IPS-20b (cell line): ENCODE measurements at regions not wholly inside any gene's neighbourhood (a gene's known extent, or its start where the extent isn't known, plus 50 kb on each side); places are given as distances from the start of the nearest gene placed in this dataset.

ENCODE experiments used
- H3K27ac ChIP-seq: one replicate; pipeline ENCODE4 v1.5.1; 2013; ENCODE audit warnings: low read length
- H3K27me3 ChIP-seq: 2 replicates; pipeline ENCODE4 v1.6.1; 2013; ENCODE audit warnings: mild to moderate bottlenecking, low read length, inconsistent platforms; ENCODE audit not compliant: insufficient read depth
- H3K36me3 ChIP-seq: 2 replicates; pipeline ENCODE4 v1.6.1; 2013; ENCODE audit warnings: low read depth, mild to moderate bottlenecking, inconsistent platforms, low read length, moderate library complexity; ENCODE audit not compliant: insufficient read depth
- H3K4me1 ChIP-seq: 2 replicates; pipeline ENCODE4 v1.6.1; 2013; ENCODE audit warnings: mild to moderate bottlenecking, control low read depth, inconsistent platforms, low read length, moderate library complexity; ENCODE audit not compliant: insufficient read depth
- H3K4me3 ChIP-seq: 2 replicates; pipeline ENCODE4 v1.5.1; 2013; ENCODE audit warnings: mild to moderate bottlenecking, low read length, inconsistent platforms
- H3K9ac ChIP-seq: 2 replicates; pipeline ENCODE4 v1.6.1; 2013; ENCODE audit warnings: low read depth, mild to moderate bottlenecking, inconsistent platforms, low read length, moderate library complexity
- H3K9me3 ChIP-seq: 2 replicates; pipeline ENCODE4 v1.6.1; 2013; ENCODE audit warnings: mild to moderate bottlenecking, low read depth, low read length, inconsistent platforms; ENCODE audit not compliant: insufficient read depth

GRCh38 chr1:56150441-56151215 lies 428.7 kb downstream of the PLPP3 start:
- Histone ChIP-seq H3K9ac (no peak overlapping the region), H3K27ac (no peak overlapping the region), H3K36me3 (no peaks in the 10 kb centered on the region), H3K27me3 (no peaks in the 10 kb centered on the region), H3K9me3 (no peaks in the 10 kb centered on the region), H3K4me1 (no peaks in the 10 kb centered on the region), H3K4me3 (no peak overlapping the region)

DNA sequence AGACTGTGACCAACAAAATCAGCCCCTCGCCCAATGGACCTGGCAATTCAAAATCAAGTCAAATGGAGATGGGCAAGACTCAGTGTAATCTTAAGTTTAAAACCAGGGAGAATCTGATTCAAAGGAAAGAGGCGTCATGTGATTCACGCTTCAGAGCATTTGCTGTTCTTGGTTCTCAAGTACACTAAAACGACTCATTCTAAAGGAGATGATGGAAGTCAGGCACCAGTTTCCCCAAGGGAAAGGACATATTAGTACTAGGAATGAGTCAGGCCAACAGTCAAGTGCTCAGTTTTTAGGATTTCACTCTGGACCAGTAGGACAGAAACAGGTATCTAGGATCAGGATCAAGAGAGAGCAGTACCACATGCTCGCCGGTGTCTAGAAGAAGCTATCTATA lies 429.6 kb downstream of the PLPP3 start:
- H3K4me1 ChIP-seq, result no peaks in the 10 kb centered on the region
- H3K27ac ChIP-seq, result no peak overlapping the region
- H3K27me3 ChIP-seq, result no peaks in the 10 kb centered on the region
- no peak overlapping the region for H3K4me3 ChIP-seq
- no peaks in the 10 kb centered on the region for H3K9me3 ChIP-seq
- H3K36me3 ChIP-seq, result no peaks in the 10 kb centered on the region
- H3K9ac ChIP-seq, result no peak overlapping the region

- Histone ChIP-seq H3K9ac (no peak overlapping the region), H3K9me3 (no peaks in the 10 kb centered on the region), H3K4me3 (no peak overlapping the region), H3K36me3 (no peaks in the 10 kb centered on the region), H3K27me3 (no peaks in the 10 kb centered on the region), H3K27ac (no peak overlapping the region), H3K4me1 (no peaks in the 10 kb centered on the region)
Observed at GRCh38 chr1:56148326-56149193, 430.8 kb downstream of the PLPP3 start.

GRCh38 chr1:56147459-56147858 lies 431.9 kb downstream of the PLPP3 start:
- Histone ChIP-seq H3K36me3 (no peaks in the 10 kb centered on the region), H3K9me3 (no peaks in the 10 kb centered on the region), H3K4me1 (no peaks in the 10 kb centered on the region), H3K27ac (no peak overlapping the region), H3K27me3 (no peaks in the 10 kb centered on the region), H3K4me3 (no peak overlapping the region), H3K9ac (no peak overlapping the region)

GRCh38 chr1:56147034-56147433 lies 432.3 kb downstream of the PLPP3 start:
- Histone ChIP-seq H3K27ac (no peak overlapping the region), H3K36me3 (no peaks in the 10 kb centered on the region), H3K9ac (no peak overlapping the region), H3K4me1 (no peaks in the 10 kb centered on the region), H3K4me3 (no peak overlapping the region), H3K9me3 (no peaks in the 10 kb centered on the region), H3K27me3 (no peaks in the 10 kb centered on the region)

GRCh38 chr1:56146449-56146848 lies 432.9 kb downstream of the PLPP3 start:
- no peaks in the 10 kb centered on the region for H3K4me1 ChIP-seq
- H3K27me3 ChIP-seq, result no peaks in the 10 kb centered on the region
- H3K4me3 ChIP-seq, result no peak overlapping the region
- H3K36me3 ChIP-seq, result no peaks in the 10 kb centered on the region
- no peak overlapping the region for H3K9ac ChIP-seq
- no peaks in the 10 kb centered on the region for H3K9me3 ChIP-seq
- H3K27ac ChIP-seq, result no peak overlapping the region

- no peak overlapping the region for H3K9ac ChIP-seq
- H3K27ac ChIP-seq, result no peak overlapping the region
- no peaks in the 10 kb centered on the region for H3K9me3 ChIP-seq
Observed at GRCh38 chr1:56145581-56145980, 433.8 kb downstream of the PLPP3 start.

DNA sequence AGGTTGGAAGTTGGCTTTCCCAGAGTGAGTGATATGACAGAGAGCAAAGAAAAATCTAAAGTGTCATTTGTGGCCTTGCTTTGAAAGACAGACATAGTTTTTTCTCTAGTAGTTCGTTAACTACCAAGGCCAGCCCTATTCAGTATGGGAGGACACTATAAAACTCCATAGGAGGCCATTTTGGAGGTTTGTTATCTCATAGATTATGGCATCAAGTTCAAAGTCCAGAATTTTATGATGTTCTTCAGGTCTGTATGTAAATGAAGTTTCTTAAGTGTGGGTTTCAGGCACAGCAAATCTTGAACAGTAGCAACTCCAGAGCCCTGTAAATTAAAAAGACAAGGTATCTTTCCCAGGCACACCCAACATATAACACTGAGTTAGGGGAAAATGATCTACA lies 437.1 kb downstream of the PLPP3 start:
- no peaks in the 10 kb centered on the region for H3K9me3 ChIP-seq
- H3K27me3 ChIP-seq, result no peaks in the 10 kb centered on the region
- H3K4me1 ChIP-seq, result no peaks in the 10 kb centered on the region

More at GRCh38 chr1:56145581-56145980, 433.8 kb downstream of the PLPP3 start:
- H3K4me3 ChIP-seq, result no peak overlapping the region
- H3K36me3 ChIP-seq, result no peaks in the 10 kb centered on the region
- no peaks in the 10 kb centered on the region for H3K4me1 ChIP-seq
- H3K27me3 ChIP-seq, result no peaks in the 10 kb centered on the region

GRCh38 chr1:56139836-56140235 lies 439.5 kb downstream of the PLPP3 start:
- Histone ChIP-seq H3K9me3 (no peaks in the 10 kb centered on the region), H3K4me3 (no peak overlapping the region), H3K9ac (no peak overlapping the region), H3K4me1 (no peaks in the 10 kb centered on the region), H3K27me3 (no peaks in the 10 kb centered on the region), H3K36me3 (no peaks in the 10 kb centered on the region), H3K27ac (no peak overlapping the region)

More for the DNA sequence above, 437.1 kb downstream of the PLPP3 start:
- no peak overlapping the region for H3K4me3 ChIP-seq
- H3K27ac ChIP-seq, result no peak overlapping the region
- H3K36me3 ChIP-seq, result no peaks in the 10 kb centered on the region
- H3K9ac ChIP-seq, result no peak overlapping the region

DNA sequence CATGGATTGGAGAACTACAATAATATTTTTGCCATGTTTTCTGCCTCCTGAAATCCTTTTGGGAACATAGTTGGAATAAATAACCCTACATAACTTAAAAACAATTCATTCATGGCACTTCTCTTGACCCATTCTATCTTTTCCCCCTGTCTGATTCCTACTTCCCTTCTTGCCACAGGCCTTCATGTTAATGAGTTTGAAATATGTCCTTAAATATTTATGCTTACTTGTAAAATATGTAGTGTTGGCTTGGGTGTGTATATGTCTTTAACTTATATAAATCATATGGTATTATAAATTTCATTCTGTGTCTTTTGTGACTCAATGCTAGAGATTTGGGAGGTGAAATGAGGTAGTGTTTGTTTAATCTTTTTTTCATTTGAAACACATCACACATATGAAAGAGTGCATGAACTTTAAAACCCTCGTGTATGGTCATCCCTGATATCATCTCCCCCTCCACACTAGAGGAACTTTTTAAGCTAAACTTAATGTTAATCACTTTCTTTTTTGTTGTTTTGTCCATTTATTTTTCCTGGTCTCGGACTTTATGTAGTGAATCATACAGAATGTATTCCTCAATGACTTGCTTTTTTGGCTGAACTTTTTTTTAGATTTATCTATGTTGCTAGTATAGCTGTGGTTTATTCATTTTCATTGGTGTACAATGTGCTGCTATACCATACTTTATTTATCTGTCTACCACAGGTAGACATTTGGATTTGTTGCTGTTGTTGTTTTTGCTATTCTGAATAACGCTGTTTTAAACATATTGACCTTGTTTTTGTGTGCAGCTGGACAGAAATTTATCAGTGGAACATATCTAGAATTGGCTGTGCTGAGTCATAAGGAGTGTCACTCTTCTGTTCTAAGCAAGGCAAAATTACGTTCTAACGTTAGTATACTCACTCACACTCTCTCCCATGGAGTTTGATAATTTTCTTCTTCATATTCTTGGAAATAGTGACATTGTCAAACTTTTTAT lies 441.6 kb downstream of the PLPP3 start:
- Histone ChIP-seq H3K4me3 (no peak overlapping the region), H3K4me1 (no peaks in the 10 kb centered on the region), H3K36me3 (no peaks in the 10 kb centered on the region), H3K9me3 (no peaks in the 10 kb centered on the region), H3K27ac (no peak overlapping the region), H3K9ac (no peak overlapping the region), H3K27me3 (no peaks in the 10 kb centered on the region)

GRCh38 chr1:56137090-56137489 lies 442.3 kb downstream of the PLPP3 start:
- H3K9me3 ChIP-seq, result no peaks in the 10 kb centered on the region
- no peaks in the 10 kb centered on the region for H3K4me1 ChIP-seq
- H3K4me3 ChIP-seq, result no peak overlapping the region
- H3K27me3 ChIP-seq, result no peaks in the 10 kb centered on the region
- no peak overlapping the region for H3K27ac ChIP-seq
- no peaks in the 10 kb centered on the region for H3K36me3 ChIP-seq
- no peak overlapping the region for H3K9ac ChIP-seq
